Stimulated activated CD4-positive, alpha-beta T cell treated with anti-CD3 and anti-CD28 coated beads, TNF-alpha, amount 100 ng/mL, for 24 hours (primary cell): ENCODE measurements at regions not wholly inside any gene's neighbourhood (a gene's known extent, or its start where the extent isn't known, plus 50 kb on each side); places are given as distances from the start of the nearest gene placed in this dataset.

ENCODE experiments used
- DNase-seq, 3 experiments: peaks; one replicate each; pipeline ENCODE4 v3.0.0-alpha.2; 2020; ENCODE audit warnings: low read depth in 3 of 3

DNA sequence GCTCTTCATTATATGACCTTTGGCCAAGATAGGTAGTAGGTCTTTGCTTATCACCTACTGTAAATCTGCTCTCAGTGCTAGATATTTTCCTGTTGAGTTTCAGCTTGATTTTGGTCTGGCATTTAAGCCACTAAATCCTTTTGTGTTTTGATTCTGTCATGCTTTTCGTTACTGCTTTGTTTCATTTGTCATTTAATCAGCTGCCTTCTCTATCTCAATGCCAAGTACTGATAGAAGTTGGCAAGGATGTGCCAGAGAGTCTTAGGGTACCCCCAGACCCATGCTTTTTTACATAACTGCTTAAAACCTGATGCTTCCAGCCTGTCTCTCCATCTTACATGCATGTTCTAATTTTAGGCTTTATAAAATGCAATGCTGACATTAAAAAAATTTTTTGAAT is 300.1 kb upstream of the SASH1 start:
- no peak for DNase-seq

DNA sequence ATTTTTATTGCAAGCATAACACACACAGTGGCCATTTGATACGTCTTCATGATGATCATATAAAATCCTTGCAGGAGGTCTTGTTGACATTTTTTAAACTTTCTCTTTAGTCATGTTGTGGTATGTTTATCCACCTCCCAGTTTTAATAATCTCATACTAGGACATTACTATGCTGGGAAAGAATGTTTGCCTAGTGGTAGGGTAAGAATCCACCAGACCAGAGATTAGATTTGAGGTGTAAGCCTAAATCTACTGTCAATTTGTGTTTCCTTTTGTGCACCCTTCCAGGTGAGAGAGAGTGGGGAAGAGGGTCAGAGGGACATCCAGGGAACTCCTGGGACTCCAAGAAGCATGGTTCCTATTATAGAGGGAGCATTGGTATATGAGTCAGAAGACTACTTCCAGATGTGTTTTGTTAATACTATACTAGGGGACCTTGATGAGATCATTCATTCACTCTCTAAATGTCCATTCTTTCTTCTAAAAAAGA is 298.3 kb upstream of the SASH1 start:
- no peak for DNase-seq

DNA sequence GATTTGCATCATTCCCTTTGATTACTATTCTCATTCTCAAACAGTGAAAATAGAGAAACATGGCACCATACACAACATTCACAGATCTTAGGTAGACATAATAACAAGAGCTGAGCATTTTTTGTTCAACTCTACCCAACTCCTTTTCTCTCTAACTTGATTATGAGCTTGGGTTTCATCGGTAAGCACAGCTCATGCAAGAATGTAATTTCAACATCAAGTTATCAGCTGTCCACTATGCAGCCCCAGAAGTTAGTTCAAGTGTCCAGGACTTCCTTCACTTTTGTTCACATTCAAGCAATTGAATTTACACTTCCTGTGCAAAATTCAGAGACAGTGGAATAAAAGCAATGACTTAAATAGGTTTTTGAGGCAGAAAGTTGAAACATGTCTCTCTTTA is 297.7 kb upstream of the SASH1 start:
- DNase-seq: no peak

DNA sequence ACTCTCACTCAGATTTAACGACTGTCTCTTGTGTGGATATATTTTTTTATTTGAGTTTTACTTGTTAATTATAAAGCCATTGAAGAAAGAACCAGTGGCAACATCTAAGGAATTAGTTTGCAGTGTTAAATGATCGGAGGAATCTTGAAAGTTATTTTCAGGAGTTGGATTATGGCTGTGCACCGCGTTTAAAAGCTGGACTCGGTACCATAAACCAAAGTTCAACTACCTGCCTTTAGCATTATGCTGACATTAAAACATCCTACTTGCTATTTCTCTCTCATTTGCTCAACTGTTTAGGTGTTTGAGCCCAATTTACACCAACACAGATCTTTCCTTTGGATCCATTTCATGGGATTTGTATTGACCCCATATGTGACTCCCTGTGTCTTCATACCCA is 289.4 kb upstream of the SASH1 start:
- DNase-seq: no peak

DNA sequence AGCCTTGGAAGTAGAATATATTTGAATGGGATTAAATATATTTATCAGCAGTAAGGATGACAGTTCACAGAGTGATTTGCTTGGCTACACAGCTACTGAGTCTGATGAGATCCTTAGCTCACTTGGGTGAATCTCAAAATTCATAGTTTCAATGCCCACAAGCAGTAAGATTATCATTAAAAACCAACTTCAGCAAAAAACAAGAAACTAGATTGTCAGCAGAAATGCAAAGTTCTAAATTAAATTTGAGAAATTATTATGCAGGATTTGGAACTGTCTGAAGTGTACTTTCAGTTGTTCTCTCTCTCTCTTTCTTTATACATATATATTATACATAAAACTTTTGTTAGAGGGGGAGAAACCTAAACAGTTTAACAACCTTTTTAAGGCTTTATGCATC is 288.8 kb upstream of the SASH1 start:
- DNase-seq: no peak

DNA sequence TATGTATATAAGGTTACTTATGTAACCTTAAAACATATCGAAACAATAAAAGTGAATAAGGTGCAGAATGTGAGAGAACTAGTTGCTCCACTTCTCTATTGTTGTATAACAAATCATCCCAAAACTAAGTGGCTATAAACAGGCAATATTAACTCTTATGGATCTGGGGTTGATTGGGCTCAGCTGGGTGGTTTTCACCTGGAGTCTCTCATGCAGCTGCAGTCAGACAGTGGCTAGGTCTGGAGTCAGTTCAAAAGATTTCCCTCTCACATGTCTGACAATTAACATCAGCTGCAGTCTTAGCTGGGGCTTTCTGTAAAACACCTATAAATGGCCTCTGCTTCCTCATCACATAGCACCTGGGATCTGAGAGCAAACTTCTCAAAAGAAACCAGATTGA is 288.4 kb upstream of the SASH1 start:
- no peak for DNase-seq

DNA sequence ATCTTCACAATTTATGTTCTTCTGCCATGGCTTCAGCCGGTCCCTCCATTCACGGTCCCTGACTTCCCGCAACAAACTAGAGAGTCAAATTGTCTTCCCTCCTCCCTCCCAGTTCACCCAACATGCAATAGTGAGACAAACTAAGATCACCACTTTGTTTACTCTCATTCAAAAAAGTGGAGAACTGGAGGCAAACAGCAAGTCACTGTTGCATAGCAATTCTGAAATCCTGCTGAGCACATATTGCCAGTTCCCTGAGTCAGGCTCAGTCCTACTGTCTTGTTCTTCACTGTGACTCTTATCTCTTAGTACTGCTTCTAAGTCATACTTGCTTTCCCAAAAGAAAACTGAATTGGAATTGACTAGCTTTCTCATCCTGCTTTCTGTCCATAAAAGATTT is 287.2 kb upstream of the SASH1 start:
- DNase-seq: no peak

DNA sequence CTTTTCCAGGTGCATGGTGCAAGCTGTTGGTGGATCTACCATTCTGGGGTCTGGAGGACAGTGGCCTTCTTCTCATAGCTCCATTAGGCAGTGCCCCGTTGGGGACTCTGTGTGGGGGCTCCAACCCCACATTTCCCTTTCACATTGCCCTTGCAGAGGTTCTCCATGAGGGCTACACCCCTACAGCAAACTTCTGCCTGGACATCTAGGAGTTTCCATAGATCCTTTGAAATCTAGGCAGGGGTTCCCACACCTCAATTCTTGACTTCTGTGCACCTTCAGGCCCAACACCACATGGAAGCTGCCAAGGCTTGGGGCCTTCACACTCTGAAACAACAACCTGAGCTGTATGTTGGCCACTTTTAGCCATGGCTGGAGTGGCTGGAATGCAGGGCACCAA is 282.8 kb upstream of the SASH1 start:
- no peak for DNase-seq

DNA sequence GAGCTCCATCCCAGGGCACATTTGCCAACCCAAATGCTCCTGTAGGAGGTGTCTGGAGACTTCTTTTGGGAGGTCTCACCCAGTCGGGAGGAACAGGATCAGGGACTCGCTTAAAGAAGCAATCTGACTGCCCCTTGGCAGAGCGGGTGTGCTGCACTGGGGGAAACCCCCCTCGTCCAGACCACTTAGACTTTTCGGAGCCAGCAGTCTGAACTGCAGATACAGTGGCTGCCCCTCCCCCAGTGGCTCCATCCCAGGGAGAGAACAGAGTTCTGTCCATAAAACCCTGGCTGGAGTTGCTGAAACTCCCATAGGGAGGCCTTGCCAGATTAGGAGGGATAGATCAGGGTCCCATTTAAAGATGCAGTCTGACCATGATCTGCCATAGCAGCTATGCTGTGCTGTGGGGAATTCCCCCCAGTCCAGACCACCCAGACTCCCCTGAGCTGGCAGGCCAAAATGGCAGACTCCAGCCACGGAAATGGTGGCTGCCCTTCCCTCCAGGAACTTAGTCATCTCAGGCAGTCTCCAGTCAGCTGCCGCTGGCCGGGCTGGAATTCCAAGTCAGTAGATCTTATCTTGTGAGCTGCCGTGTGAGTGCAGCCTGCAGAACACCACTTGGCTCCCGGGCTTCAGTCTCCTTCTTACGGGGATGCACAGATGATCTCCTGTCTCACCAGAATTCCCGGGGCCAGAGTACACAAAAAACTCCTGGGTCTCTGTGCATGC is 278.1 kb upstream of the SASH1 start:
- DNase-seq: no peak

DNA sequence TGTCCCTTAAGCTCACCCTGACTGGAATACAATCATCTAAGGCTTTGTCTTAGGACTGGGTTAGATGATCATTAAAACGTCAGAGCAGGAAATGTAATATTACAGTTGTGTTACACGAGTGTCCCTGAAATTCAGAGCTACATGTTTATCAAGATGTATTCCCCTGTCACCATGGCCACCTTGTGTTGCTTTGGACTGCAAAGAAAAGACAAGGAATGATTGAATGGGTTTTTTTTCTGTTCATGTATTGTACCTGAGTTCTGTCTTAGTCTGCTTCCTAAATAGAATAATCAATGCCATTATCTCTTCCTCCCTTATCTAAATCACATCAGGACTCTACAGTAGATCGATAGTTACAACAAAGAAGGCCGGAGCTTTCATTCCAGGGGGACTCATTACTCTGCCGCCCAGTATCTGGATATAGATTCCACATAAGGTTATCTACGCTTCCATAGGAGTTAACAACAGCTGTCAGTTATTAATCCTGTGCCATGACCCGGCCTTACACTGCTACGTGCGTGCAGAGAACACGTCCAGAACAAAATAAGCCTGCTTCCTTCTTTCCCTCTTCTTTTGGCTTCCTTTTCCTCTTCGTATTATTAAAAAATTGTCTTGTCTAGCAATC is 274.1 kb upstream of the SASH1 start:
- no peak for DNase-seq

DNA sequence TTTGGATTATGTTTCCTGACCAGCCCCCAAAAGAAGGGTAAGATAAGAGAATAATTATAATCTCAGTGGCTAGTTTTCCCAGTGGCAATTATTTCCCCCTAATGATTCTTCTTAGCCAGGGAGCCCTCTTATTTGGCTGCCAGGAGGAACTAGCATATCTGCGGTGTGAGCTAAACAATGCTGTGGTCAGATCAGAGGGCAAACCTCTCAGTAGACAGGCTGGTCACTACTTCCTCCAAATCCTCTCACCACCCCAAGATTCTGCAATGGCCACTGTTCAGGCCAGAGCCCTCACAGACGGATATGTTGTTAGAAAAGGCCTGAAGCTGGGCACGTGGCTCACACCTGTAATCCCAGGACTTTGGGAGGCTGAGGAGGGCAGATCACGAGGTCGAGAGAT is 273.4 kb upstream of the SASH1 start:
- DNase-seq: no peak

DNA sequence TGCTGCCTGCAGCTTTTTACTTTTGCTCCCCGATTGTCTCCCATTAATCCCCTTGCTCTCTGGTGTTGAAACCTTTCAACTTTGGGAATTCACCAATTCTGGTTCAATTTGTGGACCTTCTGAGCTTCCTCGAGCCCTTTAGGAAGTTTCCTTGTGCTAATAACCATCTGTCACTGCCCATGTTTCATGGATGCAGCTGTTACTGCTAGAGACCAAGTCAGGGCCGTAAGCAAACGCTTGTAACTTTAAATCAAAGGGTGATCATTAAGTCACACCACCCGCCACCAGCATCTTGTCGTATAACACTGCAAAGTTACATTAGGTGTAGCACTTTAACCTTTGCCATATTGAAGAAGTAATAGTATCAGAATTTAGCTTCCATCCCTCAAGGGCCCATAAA is 268.3 kb upstream of the SASH1 start:
- DNase-seq: no peak

DNA sequence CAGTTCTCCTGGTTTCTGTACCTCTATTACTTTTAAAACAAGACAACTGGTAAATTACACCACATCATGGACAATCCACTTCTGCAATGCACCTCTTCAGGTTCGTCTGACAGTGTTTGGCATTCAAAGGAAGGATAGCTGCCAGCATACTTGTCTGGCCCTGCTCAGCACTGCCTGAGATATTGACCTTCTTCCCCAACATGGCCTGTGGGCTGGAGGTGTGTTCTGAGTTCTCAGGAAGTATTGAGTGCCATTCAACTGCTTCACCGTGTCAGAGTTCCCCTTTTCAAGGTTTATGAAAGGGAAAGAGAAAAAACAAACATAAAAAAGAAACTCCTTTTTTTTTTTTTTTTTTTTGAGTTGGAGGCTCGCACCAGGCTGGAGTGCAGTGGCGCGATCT is 267.9 kb upstream of the SASH1 start:
- DNase-seq: no peak

DNA sequence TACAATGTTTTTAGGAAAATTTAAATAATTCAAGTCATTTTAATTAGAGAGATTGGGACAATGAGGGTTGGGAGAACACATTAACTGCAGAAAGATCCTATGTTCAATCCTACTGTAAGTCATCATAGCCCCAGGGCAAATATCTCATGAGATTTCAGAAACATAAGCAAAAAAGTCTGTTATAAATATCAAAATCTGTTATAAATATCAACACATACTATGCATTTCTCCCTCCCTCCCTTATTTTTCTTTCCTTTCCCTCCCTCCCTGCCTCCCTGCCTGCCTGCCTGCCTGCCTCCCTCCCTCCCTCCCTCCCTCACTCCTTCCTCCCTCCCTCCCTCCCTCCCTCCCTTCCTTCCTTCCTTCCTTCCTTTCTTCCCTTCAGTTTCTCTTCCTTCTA is 267.3 kb upstream of the SASH1 start:
- DNase-seq: no peak

DNA sequence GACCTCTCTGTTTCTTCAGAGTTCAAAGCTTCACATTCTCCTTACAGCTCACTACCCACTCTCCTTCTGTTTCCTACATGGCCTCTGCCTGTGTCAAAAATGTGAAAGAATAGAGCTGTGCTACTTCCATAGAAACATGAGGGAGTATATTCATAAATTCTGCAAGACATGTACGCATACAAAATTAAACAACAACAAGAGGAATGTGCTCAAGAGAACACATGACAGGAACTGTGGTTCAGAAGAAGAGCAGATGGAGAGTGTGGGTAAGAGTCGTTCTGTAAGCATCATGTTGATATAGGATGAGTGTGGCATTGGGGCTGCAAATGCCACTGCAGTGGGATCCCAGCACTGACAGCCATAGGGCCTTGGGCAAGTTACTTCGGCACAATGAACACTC is 266.6 kb upstream of the SASH1 start:
- no peak for DNase-seq

DNA sequence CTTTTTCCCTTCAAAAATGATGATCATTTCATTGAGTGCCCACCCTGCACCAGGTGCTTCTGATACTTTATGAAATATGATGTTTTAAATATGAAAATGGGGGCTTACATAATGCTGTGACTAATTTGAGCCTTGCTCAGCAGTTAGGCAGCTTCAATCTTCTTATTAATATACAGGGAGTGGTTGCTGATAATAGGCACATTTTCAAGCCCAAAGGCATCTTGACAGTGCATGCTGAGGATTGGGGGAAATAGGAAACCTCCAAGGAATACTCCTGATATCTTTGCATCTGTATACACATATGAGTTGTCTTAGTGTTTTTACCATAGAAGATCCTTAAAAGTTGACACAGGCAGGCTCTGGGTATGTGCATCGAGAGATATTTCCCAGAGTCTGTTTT is 262.3 kb upstream of the SASH1 start:
- DNase-seq: no peak

DNA sequence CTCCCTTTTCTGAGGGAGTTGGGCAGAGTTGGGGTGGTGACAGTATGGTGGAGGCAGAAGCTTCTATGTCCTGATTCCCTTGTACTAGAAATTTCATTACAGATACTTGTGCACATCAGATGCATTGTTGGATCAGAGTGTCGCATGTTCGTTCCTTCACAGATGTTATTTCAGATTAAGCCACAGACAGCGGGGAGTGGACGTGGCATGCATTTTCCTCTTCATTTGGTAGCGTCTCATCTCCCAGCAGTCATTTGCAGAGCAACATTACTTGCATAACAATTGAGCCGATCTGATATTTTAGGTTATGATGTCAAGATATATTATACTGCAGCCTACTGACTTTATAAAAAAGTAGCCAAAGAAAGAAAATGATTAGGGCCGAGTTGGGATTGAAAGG is 261.6 kb upstream of the SASH1 start:
- DNase-seq: no peak

DNA sequence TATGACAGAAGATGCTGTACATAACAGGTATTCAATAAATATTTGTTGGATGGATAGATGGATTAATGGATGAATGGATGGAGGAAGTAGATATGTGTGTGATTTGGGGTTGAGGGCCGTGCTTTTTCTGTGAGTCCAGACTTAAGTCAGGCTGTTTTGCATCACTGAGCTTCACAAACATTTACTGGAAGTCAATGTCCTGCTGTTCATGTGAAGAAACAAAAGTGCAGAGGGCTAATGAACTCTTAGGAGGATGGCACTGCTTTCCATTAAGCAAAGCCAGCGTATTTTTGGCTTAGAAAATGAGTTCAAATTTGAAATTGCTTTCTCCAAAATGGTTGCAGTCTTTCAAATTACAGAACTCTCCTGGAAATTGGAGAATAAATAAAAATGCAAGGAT is 260.6 kb upstream of the SASH1 start:
- no peak for DNase-seq

DNA sequence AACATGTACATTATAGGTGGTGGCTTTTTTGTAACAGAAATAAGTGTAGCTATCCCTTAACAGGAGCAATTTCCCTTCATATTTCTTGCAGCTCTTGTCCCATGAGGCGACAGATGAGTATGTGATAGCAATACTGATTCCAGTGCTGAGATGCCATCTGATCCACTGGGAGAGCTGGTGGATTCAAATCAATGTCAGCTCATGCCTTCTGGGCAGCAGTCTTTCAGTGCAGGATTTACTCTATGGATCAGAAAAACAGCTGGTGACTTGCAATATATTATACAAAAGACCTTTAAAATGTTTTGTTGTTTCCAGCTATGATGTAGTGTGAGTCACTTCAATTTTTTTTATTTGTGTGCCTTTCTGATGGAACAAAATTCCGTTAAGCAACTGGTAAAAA is 259.9 kb upstream of the SASH1 start:
- no peak for DNase-seq

DNA sequence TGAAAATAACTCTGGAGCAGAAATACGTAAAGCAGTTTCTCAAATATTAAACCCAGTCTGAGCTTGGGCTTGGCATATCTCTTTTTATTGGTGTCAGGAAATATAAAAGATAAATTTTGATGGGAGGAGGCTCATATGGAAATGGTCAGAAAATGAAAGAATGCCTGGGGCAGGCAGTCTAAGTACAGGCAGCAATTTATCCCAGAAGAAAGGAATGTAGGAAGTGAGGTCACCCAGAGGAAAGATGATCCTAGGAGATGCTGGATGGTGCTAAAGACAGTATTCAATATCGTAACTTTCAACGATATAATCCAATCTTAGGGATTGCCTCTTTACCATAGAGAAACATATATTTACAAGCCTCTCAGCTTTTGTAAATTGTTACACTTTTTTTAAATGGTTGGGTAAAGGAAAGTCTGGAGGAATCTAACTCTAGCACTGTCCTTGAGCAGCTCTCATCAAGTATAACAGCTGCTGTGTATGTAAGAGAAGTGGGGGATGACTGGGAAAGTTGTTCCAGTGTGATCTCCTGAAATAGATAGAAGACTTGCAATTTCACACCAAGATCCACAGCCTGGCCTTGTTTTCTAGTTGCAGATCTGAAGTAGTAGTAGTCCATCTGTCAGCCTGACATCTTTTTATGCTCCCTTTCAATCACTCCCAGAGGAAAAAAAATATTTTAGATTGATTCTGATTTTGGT is 256.9 kb upstream of the SASH1 start:
- no peak for DNase-seq

DNA sequence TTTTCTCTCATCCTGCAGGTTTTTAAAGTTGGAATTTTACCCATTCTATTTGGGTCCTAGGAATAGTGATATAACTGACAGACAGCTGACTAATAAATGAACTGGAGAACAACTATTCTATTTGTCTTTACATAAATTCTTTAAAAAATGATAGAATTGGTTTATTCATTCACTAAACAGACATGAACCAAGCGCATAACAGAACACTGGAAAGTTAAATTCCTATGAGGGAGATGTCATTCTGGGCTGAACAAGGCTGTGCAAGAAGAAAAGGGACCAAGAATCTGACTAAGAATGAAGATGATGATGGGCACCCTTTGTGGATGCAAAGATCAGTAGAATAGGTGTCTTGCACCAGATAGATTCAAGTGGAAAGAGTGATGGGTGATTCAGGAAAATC is 256.3 kb upstream of the SASH1 start:
- no peak for DNase-seq

DNA sequence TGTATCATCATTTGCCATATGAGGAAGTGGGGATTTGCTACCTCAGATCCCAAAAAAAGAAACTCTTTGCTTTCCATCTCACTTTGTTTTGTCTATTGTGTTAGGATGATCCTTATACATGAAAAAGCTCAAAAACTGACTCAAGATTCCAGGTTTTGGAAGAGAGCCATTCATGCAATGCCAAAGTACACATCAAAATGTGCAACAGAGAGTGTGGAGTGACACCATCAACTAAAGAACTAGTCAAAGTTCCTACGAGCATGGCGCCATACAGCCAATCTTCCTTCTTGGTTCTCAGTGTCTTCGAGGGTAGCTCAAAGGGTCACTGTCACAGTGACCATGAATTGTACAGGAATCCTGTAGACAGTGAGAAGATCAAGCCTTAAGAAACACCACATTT is 255.8 kb upstream of the SASH1 start:
- DNase-seq: no peak

DNA sequence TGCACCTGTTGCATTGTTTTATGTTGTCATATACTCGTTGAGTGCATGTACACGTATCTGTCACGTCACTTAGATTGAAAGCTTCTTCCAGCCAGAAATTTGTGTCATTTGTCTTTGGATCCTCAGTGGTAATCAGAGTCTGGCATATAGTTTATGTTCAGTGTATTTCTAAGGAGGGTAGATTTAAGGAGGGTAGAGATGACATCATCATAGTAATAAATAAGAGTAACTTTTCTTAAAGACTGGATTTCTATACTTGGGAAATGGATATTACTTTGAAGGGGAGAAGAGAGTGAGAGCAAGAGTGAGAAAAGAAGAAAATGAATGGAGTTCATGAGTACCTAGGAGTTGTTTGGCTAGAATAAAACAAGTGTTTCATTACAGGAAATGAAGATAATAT is 255.0 kb upstream of the SASH1 start:
- no peak for DNase-seq
